ENCODE measurements at regions not wholly inside any gene's neighbourhood (a gene's known extent, or its start where the extent isn't known, plus 50 kb on each side); places are given as distances from the start of the nearest gene placed in this dataset.

DNA sequence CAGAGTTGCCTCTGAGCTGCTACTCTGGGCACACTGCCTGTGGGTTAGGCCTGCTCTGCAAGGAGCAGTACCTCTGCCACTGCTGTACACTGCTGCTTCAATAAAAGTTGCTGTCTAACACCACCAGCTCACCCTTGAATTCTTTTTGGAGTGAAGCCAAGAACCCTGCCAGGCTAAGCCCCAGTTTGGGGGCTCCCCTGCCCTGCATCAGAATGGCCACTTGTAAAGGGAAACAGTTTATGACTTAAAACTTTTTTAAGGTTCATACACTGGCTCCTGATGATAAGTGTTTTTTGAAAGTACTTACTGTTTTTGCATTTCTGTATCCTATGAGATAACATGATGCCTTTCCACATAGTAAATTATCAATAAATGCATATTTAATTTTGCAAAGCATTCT, 310.0 kb downstream of the LMO4 start:
- TF ChIP-seq CTCF (IDR thresholded peaks at IDR 0.05; ENCODE audit: insufficient read depth, low read depth, low read length): no peak
- no peak for TF ChIP-seq EZH2 (IDR thresholded peaks at IDR 0.05; ENCODE audit: insufficient read depth, low read length)
